Motor neuron (in vitro differentiated cells): ENCODE measurements at regions not wholly inside any gene's neighbourhood (a gene's known extent, or its start where the extent isn't known, plus 50 kb on each side); places are given as distances from the start of the nearest gene placed in this dataset.
"Not testable (repeated sequence)": the region's sequence is repeated elsewhere in the genome, so short reads cannot be mapped to it uniquely, and the experiment has no call there.

ENCODE experiments used
- ATAC-seq, 8 experiments: fragments of 200-7000 bp; cut with Tn5 transposase; replicated peaks in 6 of 8; 2 replicates each; pipeline ENCODE4 v1.8.0; 2021; ENCODE audit warnings: mild to moderate bottlenecking in 8 of 8, moderate library complexity in 8 of 8
- H3K27ac ChIP-seq, 2 donors: fragments of 250-450 bp; sonication (Bioruptor Pico); 2 replicates each; pipeline ENCODE4 v1.9.0; 2021; ENCODE audit warnings: antibody characterized with exemption in 2 of 2, mild to moderate bottlenecking in 2 of 2, moderate library complexity in 1 of 2
- H3K4me1 ChIP-seq, 2 donors: fragments of 250-450 bp; sonication (Bioruptor Pico); replicated peaks in 1 of 2; 2 replicates each; pipeline ENCODE4 v1.6.1; 2021; ENCODE audit warnings: antibody characterized with exemption in 2 of 2, mild to moderate bottlenecking in 2 of 2, moderate library complexity in 1 of 2
- H3K4me3 ChIP-seq, 5 donors: fragments of 250-450 bp; sonication (Bioruptor Pico); 2 replicates each; pipeline ENCODE4 v1.9.0; 2021; ENCODE audit warnings: antibody characterized with exemption in 5 of 5, mild to moderate bottlenecking in 5 of 5, moderate library complexity in 4 of 5
- WGBS, 10 experiments: fragments of 450-650 bp; shearing (Covaris generic); methylation state at CpG; one replicate each; pipeline ENCODE4 v1.0.0; 2022; 5-methylcytosine and 5-hydroxymethylcytosine counted together
- in situ Hi-C, 9 experiments: fragments of 400-800 bp; cut with MboI; loops; one replicate each; pipeline ENCODE4 v1.15.0; 2021; ENCODE audit warnings: low sequenced_read_pairs in 9 of 9, low pct_unique_long_range_greater_than_20kb in 2 of 9; ENCODE audit not compliant: unreplicated experiment in 9 of 9

GRCh38 chr6:92468066-92468465, 951.3 kb downstream of the EPHA7 start:
- H3K4me3 ChIP-seq: no peak overlapping the region
- no peak overlapping the region for H3K27ac ChIP-seq
- peaks cover 0 to 7% of the 10 kb centered on the region in 2 donors for H3K4me1 ChIP-seq
- no peak for ATAC-seq
- in situ Hi-C loops: no loop called here

DNA sequence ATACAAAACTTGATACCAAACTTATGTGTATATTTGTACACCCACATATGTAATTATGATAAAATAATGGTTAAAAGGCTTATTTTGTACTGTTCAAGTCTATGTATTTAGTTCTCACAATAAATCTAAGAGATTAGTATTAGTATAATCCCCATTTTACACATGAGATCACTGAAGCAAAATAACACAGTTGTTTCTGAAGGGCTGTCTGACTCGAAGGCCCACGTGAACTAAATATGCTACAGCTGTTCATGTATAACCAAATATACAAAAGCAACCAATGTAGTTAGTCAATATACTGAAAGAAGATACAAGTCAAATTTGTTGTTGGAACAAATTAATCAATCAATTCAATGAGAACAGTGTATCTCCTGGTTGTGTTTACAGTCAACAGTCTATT, 959.2 kb downstream of the EPHA7 start:
- no peak overlapping the region for H3K27ac ChIP-seq
- no peak overlapping the region for H3K4me3 ChIP-seq
- 8 to 100% (median 83%) methylated on average over 1 to 2 of the region's 2 CpGs; no CpG with 5 or more reads in 3 of the 10 experiments for WGBS, 10 experiments

DNA sequence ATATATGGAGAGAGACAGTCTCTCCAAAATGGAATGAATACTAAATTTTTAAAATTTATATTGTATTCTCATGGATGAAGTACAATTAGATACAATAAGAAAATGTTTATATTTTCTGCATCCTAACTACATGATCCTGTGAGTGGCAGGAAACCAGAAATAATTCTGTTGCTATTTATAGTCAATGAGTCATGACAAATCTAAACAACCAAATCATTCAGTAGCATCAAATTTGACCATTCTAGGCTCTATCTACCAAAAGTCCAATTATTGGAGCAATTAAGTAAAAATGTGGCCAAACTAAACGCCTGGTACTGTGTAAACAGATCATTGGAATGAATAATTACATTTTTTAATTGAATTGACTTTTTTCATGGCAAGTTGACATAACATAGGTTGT, 959.8 kb downstream of the EPHA7 start:
- WGBS, 10 experiments: 0 to 92% (median 0%) methylated on average over 1 of the region's 1 CpG; no CpG with 5 or more reads in 1 of the 10 experiments
- ATAC-seq: no peak
- Histone ChIP-seq H3K4me1 (no peaks in the 10 kb centered on the region), H3K4me3 (no peak overlapping the region), H3K27ac (no peak overlapping the region)
- in situ Hi-C loops: no loop called here

More for the DNA sequence above, 959.2 kb downstream of the EPHA7 start:
- ATAC-seq: no peak
- in situ Hi-C loops: no loop called here
- no peaks in the 10 kb centered on the region for H3K4me1 ChIP-seq

DNA sequence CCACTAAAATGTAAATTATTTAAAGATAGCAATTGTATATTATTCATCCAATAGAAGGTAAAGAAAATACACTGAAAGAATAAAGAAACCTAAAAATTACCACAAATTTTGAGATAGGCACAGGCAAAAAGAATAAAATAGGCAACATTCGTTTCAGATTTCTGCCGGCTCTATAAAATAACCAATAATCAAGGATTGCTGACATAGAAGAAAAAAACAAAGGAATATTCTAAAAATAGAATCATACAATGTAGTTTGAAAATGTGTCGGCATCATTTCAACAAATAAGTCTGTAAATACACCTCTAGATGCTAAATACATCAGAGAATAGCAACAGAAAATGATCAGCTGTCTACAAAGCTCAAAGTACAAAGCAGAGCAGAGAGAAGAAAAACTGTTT, 973.3 kb downstream of the EPHA7 start:
- Histone ChIP-seq H3K27ac (no peak overlapping the region), H3K4me1 (no peaks in the 10 kb centered on the region), H3K4me3 (no peak overlapping the region)
- 14 to 97% (median 76%) methylated on average over 1 to 3 of the region's 3 CpGs for WGBS, 10 experiments
- in situ Hi-C loops: no loop called here
- no peak for ATAC-seq

DNA sequence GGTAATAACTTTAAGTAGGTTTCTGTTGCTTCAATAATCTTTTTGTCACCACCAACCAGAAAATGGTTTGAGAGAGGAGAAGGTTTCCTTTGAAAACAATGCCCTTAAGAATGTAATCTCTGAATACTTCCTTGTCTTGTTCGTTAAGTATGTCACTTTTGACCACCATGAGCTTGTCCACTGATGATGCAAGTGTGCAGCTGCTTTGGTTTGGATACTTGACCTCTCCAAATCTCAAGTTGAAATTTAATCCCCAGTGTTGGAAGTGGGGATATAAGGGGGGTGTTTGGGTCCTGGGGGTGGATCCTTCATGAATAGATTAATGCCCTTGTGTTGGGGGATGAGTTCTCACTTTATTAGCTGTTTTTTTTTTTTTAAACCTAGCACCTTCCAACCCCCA, 985.4 kb downstream of the EPHA7 start:
- in situ Hi-C loops: no loop called here
- Histone ChIP-seq H3K4me1 (no peaks in the 10 kb centered on the region), H3K4me3 (no peak overlapping the region), H3K27ac (no peak overlapping the region)
- WGBS, 10 experiments: 0 to 100% (median 81%) methylated on average over 1 of the region's 1 CpG; no CpG with 5 or more reads in 2 of the 10 experiments
- ATAC-seq: no peak

- Histone ChIP-seq H3K4me3 (no peak overlapping the region), H3K27ac (no peak overlapping the region), H3K4me1 (no peaks in the 10 kb centered on the region)
- ATAC-seq: no peak
- in situ Hi-C loops: no loop called here
These were observed 987.9 kb downstream of the EPHA7 start for GRCh38 chr6:92431502-92431901.

DNA sequence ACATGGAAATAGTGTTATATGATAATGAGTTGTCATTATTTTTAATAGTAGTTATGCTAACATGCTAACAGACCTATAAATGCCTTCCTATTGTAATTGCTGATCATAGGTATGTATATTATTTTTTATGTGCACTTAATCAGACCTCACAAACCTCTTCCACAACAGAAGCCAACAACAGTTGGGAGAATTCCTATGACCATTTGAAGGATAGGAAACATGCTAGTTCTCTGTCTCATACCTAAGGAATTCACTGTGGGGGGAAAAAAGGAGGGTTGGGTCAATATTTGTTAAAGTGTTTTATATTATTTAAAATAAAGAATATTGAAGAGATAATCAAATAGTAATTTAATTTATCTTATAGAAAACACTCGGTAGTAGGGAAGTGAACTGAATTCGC, 990.9 kb downstream of the EPHA7 start:
- 0 to 100% (median 75%) methylated on average over 2 of the region's 2 CpGs; no CpG with 5 or more reads in 1 of the 10 experiments for WGBS, 10 experiments
- Histone ChIP-seq H3K27ac (no peak overlapping the region), H3K4me3 (no peak overlapping the region), H3K4me1 (no peaks in the 10 kb centered on the region)
- ATAC-seq: no peak
- in situ Hi-C loops: no loop called here

DNA sequence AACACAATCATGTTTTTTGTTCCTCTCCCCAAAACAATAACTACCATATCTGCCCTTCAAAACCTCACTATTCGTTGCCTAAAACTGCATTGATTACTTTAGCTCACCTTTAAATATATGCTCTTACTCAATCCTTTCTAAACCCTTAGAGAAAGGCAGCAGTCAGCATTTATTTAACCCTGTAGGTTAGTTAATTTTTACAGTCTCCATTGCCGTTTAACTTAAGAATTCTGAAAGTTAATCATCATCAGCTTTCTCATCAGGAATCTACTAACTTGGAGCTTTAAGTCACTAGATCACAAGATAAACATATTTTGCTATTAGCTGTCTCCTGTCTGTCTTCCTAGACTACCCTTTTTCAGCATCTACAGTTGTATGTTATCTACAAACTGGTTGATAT, 991.9 kb downstream of the EPHA7 start:
- H3K27ac ChIP-seq: no peak overlapping the region
- WGBS, 10 experiments: 14 to 100% (median 67%) methylated on average over 1 to 2 of the region's 2 CpGs
- ATAC-seq: no peak
- no peak overlapping the region for H3K4me3 ChIP-seq
- H3K4me1 ChIP-seq: no peaks in the 10 kb centered on the region
- in situ Hi-C loops: no loop called here

GRCh38 chr6:92415656-92416055, 1003.7 kb downstream of the EPHA7 start:
- WGBS, 10 experiments: 0 to 68% (median 30%) methylated on average over 1 to 4 of the region's 4 CpGs
- no peaks in the 10 kb centered on the region for H3K4me1 ChIP-seq
- in situ Hi-C loops: no loop called here
- no peak for ATAC-seq
- no peak overlapping the region for H3K27ac ChIP-seq
- no peak overlapping the region for H3K4me3 ChIP-seq

- Histone ChIP-seq H3K4me1 (no peaks in the 10 kb centered on the region), H3K27ac (no peak overlapping the region), H3K4me3 (no peak overlapping the region)
- ATAC-seq: no peak
- in situ Hi-C loops: no loop called here
These were observed 1011.0 kb downstream of the EPHA7 start for GRCh38 chr6:92408350-92408749.

DNA sequence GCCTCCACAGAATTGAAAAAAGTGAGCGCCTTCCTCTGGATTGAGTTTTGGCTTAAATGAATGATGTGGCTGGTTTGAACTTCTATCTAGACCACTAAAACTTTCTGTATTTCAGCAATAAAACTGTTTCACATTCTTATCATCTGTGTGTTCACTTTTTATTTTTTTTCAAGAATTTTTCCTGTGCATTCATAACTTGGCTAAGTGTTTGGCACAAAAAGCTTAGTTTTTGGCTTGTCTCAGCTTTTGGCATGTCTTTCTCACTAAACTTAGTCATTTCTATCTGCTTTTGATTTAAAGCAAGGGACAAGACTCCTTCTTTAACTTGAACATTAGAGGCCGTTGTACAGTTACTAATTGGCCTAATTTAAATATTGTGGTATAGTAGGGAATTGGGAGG, 1015.1 kb downstream of the EPHA7 start:
- Histone ChIP-seq H3K4me1 (no peaks in the 10 kb centered on the region), H3K4me3 (no peak overlapping the region), H3K27ac (no peak overlapping the region)
- in situ Hi-C loops: no loop called here
- no peak for ATAC-seq
- WGBS, 10 experiments: 0 to 85% (median 41%) methylated on average over 1 to 2 of the region's 2 CpGs

DNA sequence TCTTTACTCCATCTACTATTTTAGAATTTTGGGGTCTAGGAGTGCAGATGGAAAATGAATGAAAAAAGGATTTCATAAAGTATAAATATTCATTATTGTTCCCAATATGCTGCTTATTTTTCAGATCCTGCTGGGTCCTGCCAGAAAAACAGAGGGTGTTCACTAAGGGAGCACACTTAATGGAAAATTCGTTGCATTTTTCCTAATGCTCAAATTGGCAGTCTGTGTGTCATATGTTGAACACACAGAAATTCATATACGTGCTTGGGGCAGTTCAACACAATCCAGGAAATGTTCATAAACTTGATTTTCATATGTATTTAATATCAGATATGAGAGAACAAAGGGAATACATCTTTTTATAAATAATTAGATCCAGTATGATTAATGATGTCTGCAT, 1019.4 kb downstream of the EPHA7 start:
- in situ Hi-C loops: no loop called here
- ATAC-seq: peak in 1 of 8 experiments; percentile 29
- Histone ChIP-seq H3K4me3 (no peak overlapping the region), H3K27ac (no peak overlapping the region), H3K4me1 (no peaks in the 10 kb centered on the region)
- 0 to 90% (median 75%) methylated on average over 1 to 2 of the region's 2 CpGs; no CpG with 5 or more reads in 1 of the 10 experiments for WGBS, 10 experiments

GRCh38 chr6:92388706-92389105, 1030.7 kb downstream of the EPHA7 start:
- WGBS, 10 experiments: 37 to 100% (median 83%) methylated on average over 1 to 8 of the region's 8 CpGs; no CpG with 5 or more reads in 3 of the 10 experiments
- ATAC-seq, H3K4me1 ChIP-seq, H3K4me3 ChIP-seq, H3K27ac ChIP-seq, in situ Hi-C loops: not testable (repeated sequence)

DNA sequence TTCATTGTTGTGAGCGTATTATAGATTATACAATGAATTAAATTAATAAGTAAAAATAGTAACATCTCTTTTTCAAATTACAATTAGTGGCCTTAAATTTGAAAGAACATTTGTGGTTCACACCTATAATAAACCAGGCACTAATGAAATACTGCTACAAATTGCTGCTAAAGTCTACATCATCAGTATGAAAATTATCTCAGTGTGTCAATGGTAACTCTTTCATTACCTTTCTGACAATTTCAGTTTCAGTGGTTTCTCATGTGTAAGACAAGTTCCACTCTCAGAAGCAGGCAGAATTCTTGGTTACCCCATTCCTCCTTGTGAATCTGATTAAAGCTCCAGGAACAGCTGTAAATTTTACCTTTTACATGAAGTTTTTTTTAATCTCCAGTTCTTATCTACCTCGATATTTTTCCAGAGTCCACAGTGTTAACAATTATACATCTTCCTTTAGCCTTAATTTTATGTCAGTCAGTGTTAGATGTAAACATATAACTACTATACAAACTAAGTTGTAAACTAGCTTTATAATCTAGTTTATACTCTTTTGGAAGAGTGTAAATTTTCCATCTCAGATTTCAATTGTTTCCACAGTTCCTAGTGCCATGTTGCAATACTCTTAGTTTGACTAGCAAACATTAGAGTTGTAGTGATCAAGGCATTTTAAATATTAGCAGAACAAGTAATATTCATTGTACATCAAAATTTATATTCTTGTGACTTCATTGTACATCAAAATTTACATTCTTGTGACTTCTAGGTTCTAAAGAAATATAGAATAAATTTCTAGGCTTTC, 1038.4 kb downstream of the EPHA7 start:
- H3K4me1 ChIP-seq: no peaks in the 10 kb centered on the region
- no peak overlapping the region for H3K27ac ChIP-seq
- no peak overlapping the region for H3K4me3 ChIP-seq
- no peak for ATAC-seq
- WGBS, 10 experiments: 0 to 100% (median 84%) methylated on average over 1 to 2 of the region's 2 CpGs
- in situ Hi-C loops: no loop called here
